NCI-H226 (cell line): ENCODE measurements at regions not wholly inside any gene's neighbourhood (a gene's known extent, or its start where the extent isn't known, plus 50 kb on each side); places are given as distances from the start of the nearest gene placed in this dataset.

Experiments used
- DNase-seq: peaks from one replicate; pipeline ENCODE4 v3.0.0-alpha.2; 2015

DNA sequence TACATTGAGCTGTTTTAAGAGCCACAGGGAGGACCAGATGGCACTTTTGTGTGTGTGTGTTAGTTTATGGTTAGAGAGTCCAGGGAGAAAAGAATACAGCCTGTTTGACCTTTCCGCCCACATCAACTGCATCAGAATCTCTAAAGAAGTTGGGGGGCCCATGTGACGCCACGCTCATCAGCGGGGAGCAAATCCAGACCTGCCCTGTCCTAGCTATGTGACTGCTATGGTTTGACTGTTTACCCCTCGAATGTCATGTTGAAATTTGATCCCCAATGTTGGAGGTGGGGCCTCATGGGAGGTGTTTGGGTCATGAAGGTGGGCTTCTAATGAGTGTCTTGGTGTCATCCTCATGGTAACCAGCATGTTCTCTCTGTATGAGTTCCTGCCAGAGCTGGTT is 128.0 kb downstream of the ADRA2A start:
- no peak for DNase-seq

GRCh38 chr10:111206521-111206920 is 129.7 kb downstream of the ADRA2A start:
- no peak for DNase-seq

DNA sequence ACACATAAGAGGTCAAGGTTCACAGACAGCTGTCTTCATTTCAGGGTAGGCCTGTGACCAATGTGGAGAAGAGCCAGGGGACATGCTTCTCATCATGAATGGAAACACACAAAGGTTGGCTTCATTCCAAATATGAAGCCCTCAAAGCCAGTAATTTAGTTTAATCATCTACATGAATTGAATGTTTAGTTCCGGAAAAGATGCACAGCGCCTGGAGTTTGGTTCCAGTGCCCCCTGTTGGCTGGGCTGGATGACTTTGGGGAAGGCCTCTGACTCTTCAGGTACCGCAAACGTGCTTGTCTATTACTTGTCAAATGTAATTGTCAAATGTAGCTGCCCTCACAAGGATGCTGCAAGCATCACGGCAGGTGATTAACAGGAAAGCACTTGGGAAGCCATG is 130.7 kb downstream of the ADRA2A start:
- DNase-seq, result no peak

- DNase-seq, result no peak
Measured at GRCh38 chr10:111208951-111209350, 132.1 kb downstream of the ADRA2A start.

GRCh38 chr10:111209692-111210091 is 132.9 kb downstream of the ADRA2A start:
- DNase-seq, result no peak

GRCh38 chr10:111211241-111211640 is 134.4 kb downstream of the ADRA2A start:
- DNase-seq, result no peak

DNA sequence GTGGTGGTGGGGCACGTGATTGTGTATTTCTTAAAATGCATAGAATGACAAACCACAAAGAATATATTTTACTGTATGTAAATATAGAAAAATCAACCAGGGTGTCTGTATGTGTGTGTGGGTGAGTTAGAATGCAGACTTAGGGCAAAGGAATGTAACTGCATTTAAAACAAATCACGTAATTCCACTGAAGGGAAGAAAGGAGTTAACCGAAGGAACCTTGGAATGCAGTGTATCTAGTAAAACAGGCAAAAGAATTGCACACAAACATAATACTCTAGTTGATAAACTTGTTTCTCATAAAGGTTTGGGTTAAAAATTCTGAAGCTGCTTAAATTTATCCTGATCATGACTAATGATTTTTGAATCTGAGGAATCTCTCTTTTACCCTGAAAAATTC is 134.9 kb downstream of the ADRA2A start:
- DNase-seq, result peak; percentile 6

- DNase-seq, result no peak
Measured at GRCh38 chr10:111221682-111222480, 145.1 kb downstream of the ADRA2A start.

DNA sequence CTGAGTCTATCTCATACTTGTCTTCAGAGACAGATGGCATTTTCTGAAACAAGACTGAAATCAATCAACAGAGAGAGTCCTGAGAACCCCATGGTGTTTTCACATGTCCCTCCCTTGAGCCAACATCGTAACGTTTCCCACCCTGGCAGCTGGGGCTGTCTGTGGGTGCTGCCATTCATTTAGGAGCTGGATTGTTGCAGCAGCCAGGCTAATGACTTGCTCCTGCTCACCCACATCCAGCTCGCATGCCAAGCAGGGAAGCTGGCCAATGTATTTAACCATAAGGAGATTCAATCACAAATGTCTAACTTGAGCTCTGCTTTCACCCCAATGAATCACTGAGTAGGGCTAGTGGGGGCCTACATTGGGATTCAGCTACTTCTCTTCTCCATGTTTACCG is 146.1 kb downstream of the ADRA2A start:
- DNase-seq, result no peak

GRCh38 chr10:111231779-111232178 is 154.9 kb downstream of the ADRA2A start:
- no peak for DNase-seq

GRCh38 chr10:111233439-111233838 is 156.6 kb downstream of the ADRA2A start:
- no peak for DNase-seq

GRCh38 chr10:111234234-111234913 is 157.5 kb downstream of the ADRA2A start:
- DNase-seq, result no peak

DNA sequence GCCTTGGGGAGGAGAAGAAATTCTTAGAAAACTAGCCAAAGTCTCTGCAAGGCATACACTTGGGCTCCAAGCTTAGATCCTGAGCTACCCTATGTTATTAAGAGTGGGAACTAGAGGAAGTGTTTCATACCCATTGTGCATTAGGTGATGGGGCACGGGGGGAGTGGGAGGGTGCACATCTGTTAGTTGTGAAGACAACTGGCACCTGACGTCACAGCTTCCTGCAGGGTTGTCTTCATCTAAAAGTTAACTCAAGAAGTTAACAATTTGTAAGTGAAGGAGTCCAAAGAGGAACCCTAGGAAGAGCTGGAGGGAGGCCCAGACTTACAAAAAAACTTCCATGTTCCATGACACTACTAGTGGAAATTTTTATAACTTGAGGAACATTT is 158.1 kb downstream of the ADRA2A start:
- DNase-seq, result no peak

DNA sequence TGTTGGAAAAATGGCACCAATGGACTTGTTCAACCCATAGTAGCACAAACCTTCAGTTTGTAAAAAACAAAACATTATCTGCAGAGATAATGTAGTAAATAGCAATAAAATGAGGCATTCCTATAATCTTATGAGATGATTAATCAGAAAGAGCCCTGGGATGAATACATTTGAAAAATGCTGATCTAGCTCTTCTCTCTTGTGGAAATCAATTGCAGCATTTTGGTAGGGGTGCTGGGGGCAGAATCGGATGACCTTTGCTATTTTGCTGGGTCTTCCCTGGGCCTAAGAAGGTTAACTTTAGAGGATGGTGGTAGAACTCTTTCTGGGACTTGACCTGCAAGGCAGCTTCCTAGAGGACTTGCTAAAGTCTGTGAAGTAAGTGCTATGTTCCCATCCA is 163.5 kb downstream of the ADRA2A start:
- no peak for DNase-seq

DNA sequence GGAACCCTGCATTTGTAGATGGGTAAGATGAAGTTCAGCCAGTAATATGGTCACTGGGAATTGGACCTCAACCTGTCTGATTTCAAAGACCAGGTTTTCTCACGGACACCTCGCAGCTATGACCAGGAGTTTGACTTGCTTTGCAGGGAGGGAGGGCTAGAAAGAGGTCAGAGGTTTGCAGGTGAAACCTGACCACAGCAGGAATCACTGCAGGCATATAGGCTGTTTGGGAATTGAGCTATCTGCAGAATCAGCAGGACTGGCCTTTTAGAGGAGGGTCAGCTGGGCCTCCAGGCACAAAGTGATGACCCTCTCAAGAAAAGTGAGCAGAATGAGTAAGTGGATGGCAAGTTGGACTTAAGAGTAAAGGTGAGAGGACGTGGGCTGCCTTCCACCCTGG is 166.3 kb downstream of the ADRA2A start:
- DNase-seq, result no peak

DNA sequence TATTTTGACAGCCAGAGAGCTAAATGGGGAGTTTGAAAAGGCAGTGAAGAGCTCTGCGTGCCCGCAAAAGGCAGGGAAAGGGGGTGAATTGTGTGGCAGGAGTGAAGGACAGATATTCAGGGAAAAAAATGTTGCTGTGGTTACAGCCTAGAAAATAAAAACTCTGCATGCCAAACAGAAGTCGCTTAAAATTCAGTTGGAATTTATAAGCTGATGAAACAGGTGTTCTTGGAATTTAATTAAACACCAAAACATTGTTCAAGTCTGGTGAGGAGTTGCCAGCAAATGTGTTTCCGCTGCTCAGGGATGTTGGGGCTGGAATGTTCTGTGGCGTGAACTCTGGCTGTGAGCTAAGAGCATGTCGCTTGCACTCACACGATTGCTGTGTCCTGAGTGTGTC is 169.3 kb downstream of the ADRA2A start:
- DNase-seq, result no peak

DNA sequence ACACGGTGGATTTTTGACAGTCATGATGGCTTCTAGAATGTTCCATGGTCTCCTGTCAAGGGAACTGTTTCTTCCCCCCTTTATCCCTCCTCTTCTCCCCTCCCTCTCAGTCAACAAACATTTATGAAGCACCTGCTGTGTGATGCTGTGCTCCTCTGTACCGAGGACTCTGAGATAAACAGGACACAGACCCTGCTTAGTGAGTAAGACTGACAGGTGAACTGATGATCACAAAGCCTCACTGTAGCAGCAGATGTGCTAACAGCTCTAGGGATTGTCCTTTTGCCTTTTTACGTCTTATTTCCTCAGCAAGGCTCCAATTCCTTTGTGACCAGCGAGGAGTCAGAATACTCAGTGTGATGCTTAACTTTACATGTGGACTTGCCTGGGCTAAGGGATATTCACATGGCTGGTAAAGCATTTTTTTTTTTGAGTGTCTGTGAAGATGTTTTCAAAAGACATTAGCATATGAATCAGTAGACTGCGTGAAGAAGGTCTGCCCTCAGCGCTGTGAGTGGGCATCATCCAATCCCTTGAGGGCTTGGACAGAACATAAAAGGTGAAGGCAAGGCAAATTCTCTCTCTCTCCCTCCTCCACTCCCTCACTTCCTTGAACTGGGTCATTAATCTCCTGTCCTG is 170.1 kb downstream of the ADRA2A start:
- no peak for DNase-seq

GRCh38 chr10:111247781-111248389 is 171.1 kb downstream of the ADRA2A start:
- no peak for DNase-seq

GRCh38 chr10:111249925-111250324 is 173.1 kb downstream of the ADRA2A start:
- DNase-seq, result no peak

- DNase-seq, result no peak
Measured at GRCh38 chr10:111261081-111261615, 184.3 kb downstream of the ADRA2A start.

DNA sequence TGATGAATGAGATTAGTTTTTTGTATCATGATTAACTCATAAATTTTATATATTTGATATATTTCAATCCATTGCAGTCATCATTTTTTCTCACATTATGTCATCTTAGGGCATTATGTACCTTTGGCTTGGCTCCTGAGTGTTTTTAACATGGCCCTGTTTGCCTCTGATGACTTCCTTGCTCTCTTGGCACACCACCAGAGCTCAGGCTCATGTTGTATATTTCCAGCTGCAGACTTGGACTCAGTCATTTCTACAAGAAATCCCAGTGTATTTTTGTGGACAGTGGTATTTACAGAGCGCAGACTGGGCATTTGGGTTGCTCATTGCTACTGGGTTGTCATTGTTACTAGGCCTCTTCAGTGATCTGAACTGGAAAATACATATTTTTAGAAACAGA is 188.5 kb downstream of the ADRA2A start:
- no peak for DNase-seq

DNA sequence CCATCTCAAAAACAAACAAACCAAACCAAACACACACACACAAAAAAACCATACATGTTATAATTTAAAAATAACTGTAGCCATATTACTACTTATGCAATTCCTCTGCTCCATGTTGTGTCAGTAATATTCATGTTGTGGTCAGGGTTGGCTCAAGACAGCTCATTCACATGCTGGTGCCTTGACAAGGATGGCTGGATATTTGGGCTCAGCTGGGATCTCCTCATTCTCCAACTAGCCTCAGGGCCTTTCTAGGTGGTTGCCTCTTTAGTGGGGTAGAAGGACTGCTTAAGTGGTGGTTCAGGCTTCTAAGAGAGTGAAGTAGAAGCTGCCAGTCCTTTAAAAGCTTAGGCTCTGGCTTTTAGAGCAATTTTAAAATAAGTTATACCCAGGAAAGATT is 189.3 kb downstream of the ADRA2A start:
- DNase-seq, result no peak

- DNase-seq, result no peak
Measured at GRCh38 chr10:111267673-111268072, 190.8 kb downstream of the ADRA2A start.
